AG20443 (cell line): ENCODE measurements at regions not wholly inside any gene's neighbourhood (a gene's known extent, or its start where the extent isn't known, plus 50 kb on each side); places are given as distances from the start of the nearest gene placed in this dataset.

ENCODE experiments used
- DNase-seq: peaks from one replicate; pipeline ENCODE4 v3.0.0; 2012; ENCODE audit warnings: low spot score, mixed read lengths

DNA sequence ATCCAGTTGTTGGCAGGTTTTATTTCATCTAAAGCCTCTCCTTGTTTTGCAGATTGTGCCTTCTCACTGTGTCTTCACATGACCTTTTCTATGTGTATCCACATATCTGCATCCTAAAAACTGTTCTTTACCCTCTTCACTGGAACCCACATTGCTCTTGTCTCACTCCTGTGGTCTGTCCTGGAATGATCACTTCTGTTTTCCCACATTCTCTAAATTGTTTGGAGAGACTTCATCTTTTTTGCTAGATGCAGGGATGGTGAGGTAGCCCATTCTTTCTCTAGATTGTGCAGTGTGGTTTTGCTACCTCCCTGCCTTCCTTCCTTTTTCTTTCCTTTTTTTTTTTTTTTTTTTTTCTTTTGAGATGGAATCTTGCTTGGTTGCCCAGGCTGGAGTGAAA, 608.6 kb upstream of the MIR17HG start:
- DNase-seq, result peak; percentile 73

DNA sequence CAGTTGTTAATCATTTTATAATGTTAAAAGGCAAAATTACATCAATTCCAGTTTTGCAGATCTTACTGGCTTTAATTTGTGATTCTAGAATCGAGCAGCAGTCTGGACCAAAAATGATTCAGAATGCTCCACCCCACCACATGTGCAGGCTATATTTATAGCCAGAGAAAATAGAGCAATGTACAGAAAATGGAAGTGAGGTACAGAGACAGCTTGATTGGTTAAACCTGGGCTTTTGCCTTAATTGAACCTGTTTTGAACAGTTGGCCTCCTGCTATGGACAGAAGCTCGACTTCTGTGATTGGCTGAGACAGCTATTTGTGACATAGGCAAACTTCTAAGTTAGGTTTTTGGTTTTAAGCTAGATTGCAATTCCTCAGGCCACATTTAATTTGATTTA, 607.4 kb upstream of the MIR17HG start:
- DNase-seq, result no peak

GRCh38 chr13:90742381-90742780, 605.1 kb upstream of the MIR17HG start:
- DNase-seq, result no peak

- DNase-seq, result no peak
Measured at GRCh38 chr13:90746230-90746629, 601.3 kb upstream of the MIR17HG start.

DNA sequence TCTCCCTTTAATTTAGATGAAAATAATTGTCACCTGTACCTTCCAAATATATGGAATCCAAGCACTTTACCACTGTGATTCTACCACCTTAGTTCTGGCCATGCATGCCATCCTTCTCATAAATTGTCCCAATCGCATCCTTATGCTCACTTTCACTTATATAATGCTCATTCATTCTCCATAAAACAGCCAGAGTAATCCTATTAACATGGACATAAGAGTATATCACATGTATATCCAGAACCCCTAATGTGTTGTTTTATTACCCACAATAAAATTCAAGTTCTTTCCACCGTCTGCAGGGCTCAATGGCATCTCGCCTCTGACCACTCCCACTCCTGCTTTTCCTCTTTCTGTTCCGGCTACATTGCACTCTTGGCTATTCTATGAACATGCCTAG, 597.5 kb upstream of the MIR17HG start:
- no peak for DNase-seq

GRCh38 chr13:90751026-90751425, 596.5 kb upstream of the MIR17HG start:
- no peak for DNase-seq

DNA sequence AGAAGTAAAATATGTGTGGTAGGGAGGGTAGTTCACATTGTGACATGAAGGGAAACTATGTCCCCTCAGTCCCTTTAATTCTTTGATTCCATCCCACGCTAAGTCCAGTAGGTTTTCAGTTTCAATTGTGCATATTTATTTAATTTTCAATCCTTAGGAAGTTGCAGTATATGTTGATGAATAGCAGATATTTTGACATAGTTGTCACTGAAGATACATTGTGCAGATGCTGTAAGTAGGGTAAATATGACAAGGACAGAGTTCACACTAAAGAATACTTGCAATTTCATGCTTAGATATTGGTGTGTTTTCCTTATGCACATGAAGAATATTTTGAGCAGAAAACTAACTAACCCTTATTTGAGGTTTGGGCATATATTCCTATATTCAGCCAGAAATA, 595.4 kb upstream of the MIR17HG start:
- no peak for DNase-seq

GRCh38 chr13:90757127-90757680, 590.3 kb upstream of the MIR17HG start:
- DNase-seq, result peak; percentile 25

- DNase-seq, result no peak
Measured at GRCh38 chr13:90760639-90761038, 586.8 kb upstream of the MIR17HG start.

GRCh38 chr13:90763476-90764150, 583.9 kb upstream of the MIR17HG start:
- no peak for DNase-seq

GRCh38 chr13:90766386-90766902, 581.0 kb upstream of the MIR17HG start:
- no peak for DNase-seq

- no peak for DNase-seq
Measured at GRCh38 chr13:90768116-90768515, 579.4 kb upstream of the MIR17HG start.

GRCh38 chr13:90769387-90769786, 578.1 kb upstream of the MIR17HG start:
- DNase-seq, result no peak

DNA sequence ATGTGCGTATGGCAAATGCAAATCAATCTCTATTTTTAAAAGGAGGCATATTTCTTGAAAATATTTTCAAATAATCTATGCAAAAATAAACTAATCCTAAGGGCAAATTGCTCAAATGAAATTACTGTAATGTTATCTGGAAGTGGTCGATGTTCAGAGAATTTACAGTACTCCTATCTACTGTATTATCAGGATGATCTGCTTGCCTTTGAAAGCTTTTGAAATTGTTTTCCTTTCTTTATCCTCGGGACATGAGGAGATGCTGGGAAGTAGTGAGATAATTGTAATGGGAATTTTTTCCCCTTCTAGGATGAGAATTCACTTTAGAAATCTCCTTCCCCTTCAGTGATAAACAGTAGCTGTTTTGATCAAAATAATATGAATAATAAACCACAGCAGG, 577.2 kb upstream of the MIR17HG start:
- DNase-seq, result no peak

DNA sequence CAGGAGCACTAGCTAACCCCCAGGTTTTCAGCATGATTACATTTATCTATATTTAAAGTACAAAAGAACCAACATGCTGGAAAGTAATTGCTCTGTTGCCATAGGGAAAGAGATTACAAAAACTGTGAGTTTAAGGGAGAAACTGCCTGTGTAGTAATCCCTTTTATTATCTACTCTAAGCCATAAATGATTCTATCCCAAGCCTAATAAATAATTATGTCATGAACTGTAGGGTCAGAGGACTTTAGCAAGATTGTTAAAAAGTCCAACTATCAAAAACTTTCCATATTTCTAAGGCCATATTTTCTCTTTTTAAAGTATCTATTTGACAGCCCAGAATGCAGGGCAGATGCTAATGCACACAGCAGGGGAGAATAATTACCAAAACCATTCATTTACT, 573.8 kb upstream of the MIR17HG start:
- DNase-seq, result no peak

- no peak for DNase-seq
Measured at GRCh38 chr13:90776051-90776748, 571.3 kb upstream of the MIR17HG start.

DNA sequence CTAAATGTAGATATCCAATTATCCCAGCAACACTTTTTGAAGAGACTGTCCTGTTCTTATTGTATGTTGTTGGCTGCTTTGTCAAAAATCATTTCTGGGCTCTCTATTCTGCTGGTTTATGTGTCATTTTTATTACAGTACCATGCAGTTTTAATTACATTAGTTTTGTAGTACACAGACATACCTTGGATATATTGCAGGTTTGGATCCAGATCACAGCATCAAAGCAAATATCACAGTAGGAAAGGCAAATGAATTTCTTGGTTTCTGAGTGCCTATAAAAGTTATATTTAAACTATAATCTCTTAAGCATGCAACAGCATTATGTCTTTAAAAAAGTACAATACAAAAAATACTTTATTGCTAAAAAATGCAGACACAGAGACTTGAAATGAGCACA, 564.2 kb upstream of the MIR17HG start:
- DNase-seq, result no peak

DNA sequence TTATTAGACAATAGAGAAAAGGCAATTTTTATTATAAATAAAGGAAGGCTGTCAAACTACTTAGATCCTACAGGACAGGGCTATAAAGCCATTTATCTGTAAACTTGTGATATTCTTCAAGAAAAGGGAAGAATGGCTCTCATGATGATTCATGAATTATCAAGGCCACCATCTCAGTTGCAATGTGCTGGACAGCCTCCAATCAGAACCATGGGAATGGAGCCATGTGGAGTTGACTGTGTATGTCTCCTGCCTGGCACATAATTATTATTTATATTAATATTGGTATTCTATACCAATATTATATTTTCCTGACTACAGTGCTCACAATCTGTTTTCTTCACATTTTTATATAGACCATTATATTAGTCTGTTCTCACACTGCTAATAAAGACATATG, 560.5 kb upstream of the MIR17HG start:
- no peak for DNase-seq

GRCh38 chr13:90792335-90792734, 555.2 kb upstream of the MIR17HG start:
- peak; percentile 44 for DNase-seq

- peak; percentile 38 for DNase-seq
Measured at GRCh38 chr13:90793261-90793820, 554.1 kb upstream of the MIR17HG start.

GRCh38 chr13:90796474-90796873, 551.0 kb upstream of the MIR17HG start:
- no peak for DNase-seq

DNA sequence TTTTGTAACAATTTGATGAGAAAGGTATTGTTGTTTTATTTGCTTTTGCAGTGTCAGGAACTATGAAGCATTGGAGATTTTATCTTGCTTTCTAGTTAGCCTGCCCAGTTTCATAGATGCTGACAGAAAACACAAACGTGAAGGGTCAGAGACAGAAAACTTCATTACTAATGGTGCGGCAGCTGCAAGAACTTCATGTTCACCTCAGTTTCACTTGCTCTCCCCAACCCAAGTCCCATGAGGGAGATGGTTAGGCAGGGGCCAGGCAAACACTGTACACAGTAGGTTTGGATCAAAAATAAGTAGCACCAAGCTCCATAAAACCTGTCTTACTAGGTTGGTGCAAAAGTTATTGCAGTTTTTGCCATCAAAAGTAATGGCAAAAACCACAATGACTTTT, 550.2 kb upstream of the MIR17HG start:
- no peak for DNase-seq

DNA sequence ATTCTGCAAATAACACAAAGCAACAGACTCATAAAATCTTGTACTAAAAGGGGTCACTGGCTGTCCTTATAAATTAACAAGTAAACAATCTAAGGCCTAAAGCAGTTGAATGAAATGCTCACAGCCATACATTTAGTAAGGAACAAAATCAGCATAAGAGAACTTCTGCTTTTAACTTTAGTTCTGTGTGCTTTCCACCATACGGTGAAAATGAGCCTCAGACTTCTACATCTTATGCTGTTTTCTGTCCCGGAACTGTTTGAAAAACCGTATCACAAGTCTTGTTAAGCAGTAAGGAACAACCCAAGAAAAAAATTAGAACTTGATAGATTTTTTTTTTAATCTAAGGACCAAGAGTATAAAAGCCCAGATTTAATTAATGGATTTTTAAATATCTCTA, 549.1 kb upstream of the MIR17HG start:
- no peak for DNase-seq
